MG63 (cell line): ENCODE measurements at regions not wholly inside any gene's neighbourhood (a gene's known extent, or its start where the extent isn't known, plus 50 kb on each side); places are given as distances from the start of the nearest gene placed in this dataset.
A peak's percentile ranks its signal among the peaks of the same experiment; 100 is the strongest.

Experiments
- DNase-seq: peaks from one replicate; pipeline ENCODE4 v3.0.0-alpha.2; 2020
- H3K27me3 ChIP-seq: fragments of 250-450 bp; sonication (Bioruptor Pico); 2 replicates; pipeline ENCODE4 v1.5.1; 2020; ENCODE audit warnings: mild to moderate bottlenecking, moderate library complexity
- H3K36me3 ChIP-seq: fragments of 250-450 bp; sonication (Bioruptor Pico); 2 replicates; pipeline ENCODE4 v1.5.1; 2020; ENCODE audit warnings: mild to moderate bottlenecking, moderate library complexity
- H3K4me3 ChIP-seq: fragments of 250-450 bp; sonication (Bioruptor Pico); 2 replicates; pipeline ENCODE4 v1.5.1; 2020; ENCODE audit warnings: mild to moderate bottlenecking, moderate library complexity
- H3K9me3 ChIP-seq: fragments of 250-450 bp; sonication (Bioruptor Pico); 2 replicates; pipeline ENCODE4 v1.5.1; 2020; ENCODE audit warnings: mild to moderate bottlenecking, moderate library complexity

DNA sequence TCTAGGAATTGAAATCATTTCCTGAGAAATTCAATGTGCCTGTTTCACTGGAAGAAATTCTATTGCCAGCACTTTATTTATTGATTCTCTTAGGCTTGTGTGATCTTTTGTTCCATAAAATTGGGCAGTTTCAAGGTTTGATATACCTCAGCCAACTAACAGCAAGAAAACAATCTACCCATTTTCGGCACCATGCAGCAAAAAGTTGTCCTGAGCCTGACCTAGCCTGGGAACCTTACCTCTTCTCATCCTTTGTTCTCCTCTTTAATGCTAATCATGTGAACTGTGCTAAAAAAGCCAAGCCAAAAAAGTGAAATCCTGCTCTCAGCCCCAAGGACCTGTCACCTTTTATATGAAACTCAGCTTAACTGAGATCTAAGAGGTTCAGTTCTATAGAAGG is 477.3 kb downstream of the SUCLA2 start:
- Histone ChIP-seq H3K9me3 (no peaks in the 10 kb centered on the region), H3K36me3 (no peaks in the 10 kb centered on the region), H3K27me3 (no peaks in the 10 kb centered on the region), H3K4me3 (no peak overlapping the region)
- no peak for DNase-seq

- no peaks in the 10 kb centered on the region for H3K27me3 ChIP-seq
- no peak for DNase-seq
- H3K36me3 ChIP-seq: no peaks in the 10 kb centered on the region
- no peaks in the 10 kb centered on the region for H3K9me3 ChIP-seq
- no peak overlapping the region for H3K4me3 ChIP-seq
Measured at GRCh38 chr13:47521890-47522487, 479.1 kb downstream of the SUCLA2 start.

GRCh38 chr13:47519626-47520025 is 481.4 kb downstream of the SUCLA2 start:
- peaks cover 6% of the 10 kb centered on the region for H3K9me3 ChIP-seq
- H3K4me3 ChIP-seq: no peak overlapping the region
- DNase-seq: no peak
- H3K36me3 ChIP-seq: no peaks in the 10 kb centered on the region
- H3K27me3 ChIP-seq: no peaks in the 10 kb centered on the region

DNA sequence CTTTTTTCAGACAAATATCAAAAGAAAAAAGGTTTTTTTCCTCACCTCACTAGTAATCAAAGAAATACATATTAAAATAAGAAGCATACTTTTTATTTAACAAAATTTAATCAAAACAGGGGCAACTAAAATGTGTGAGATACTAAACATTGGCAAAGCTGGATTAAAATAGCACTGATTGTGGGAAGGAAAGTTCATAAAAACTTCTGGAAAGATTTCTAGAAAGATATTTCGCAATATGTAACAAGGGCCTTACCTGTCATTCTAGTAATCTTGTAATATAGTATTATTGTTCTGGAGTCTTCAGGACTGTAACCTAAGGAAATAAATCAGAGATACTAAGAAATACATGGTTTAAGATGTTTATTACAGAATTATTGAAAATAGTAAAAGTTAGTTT is 482.5 kb downstream of the SUCLA2 start:
- Histone ChIP-seq H3K9me3 (peaks cover 6% of the 10 kb centered on the region), H3K4me3 (no peak overlapping the region), H3K36me3 (no peaks in the 10 kb centered on the region), H3K27me3 (no peaks in the 10 kb centered on the region)
- DNase-seq: no peak

DNA sequence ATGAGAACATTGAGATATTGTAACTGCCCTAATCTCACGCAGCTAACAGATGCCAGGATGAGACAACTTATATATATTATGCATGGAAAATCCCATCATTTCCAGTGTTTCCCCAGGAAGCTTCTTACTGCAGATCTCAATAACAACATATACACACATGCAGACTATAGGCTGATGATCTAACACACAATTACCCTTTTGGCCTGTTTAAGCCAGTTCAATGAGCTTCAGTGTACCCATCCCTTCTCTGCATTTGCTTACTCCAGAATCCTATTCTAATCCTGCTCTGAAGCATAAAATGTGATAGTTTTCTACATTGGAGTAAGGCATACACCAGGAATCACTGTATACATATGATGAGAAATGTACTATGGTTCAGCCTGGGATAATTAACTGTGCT is 489.4 kb downstream of the SUCLA2 start:
- DNase-seq: no peak
- no peaks in the 10 kb centered on the region for H3K36me3 ChIP-seq
- peaks cover 6% of the 10 kb centered on the region for H3K9me3 ChIP-seq
- H3K27me3 ChIP-seq: no peaks in the 10 kb centered on the region
- H3K4me3 ChIP-seq: no peak overlapping the region

DNA sequence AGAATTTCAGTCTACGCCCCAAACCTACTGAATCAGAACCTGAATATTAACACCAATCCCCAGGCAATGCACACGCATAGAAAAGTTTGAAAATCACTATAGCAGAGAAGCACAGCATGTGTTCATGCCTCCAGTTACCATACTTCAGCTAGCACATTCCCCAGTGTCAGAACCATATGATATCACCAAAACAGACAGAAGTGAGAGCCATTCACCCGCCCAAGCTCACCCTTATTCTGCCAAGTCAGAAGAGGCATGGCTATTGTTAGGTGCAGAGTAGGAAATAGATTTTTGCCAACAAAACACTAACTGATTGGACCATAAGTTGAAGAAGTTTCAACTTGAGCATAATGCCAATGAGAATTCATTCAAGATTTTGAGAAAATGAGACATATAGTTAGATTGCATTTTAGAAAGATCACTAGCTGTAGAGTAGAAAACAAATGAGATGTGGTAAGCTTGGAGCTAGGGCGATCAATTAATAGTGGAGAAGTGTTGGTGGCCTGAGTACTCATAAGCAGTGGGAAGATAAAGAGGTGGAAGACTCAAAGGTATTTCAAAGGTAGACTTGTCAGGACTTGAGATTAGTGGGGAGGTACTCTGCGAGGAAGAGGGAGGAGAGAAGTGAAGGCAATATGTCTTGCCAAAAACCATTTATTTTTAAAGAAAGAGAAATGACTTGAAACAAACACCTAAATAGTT is 492.4 kb downstream of the SUCLA2 start:
- Histone ChIP-seq H3K9me3 (no peaks in the 10 kb centered on the region), H3K36me3 (no peaks in the 10 kb centered on the region), H3K27me3 (no peaks in the 10 kb centered on the region), H3K4me3 (no peak overlapping the region)
- no peak for DNase-seq

DNA sequence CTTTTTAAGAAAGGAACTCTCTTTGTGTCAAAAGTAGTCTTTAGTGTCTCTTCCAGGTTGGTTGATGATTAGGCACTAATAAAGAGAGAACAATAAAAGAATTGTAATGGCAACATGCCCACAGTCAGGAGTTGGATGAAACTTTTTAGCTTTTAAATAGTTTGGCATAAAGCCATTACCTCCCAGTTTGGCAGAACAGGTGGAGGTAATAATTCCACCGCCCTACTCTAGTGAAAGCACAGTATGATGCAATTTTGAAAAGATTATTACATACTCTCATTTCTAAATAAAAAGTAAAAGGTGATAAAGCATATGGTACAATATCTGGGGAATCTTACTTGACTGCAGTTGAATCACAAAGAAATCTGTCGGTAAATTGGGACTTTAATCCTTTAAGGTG is 497.6 kb downstream of the SUCLA2 start:
- Histone ChIP-seq H3K4me3 (no peak overlapping the region), H3K9me3 (no peaks in the 10 kb centered on the region; the same call in 1 of the 2 replicates), H3K36me3 (no peaks in the 10 kb centered on the region), H3K27me3 (no peaks in the 10 kb centered on the region)
- DNase-seq: no peak

GRCh38 chr13:47502166-47502565 is 498.9 kb downstream of the SUCLA2 start:
- no peak for DNase-seq
- Histone ChIP-seq H3K27me3 (no peaks in the 10 kb centered on the region), H3K4me3 (no peak overlapping the region), H3K9me3 (no peaks in the 10 kb centered on the region; the same call in 1 of the 2 replicates), H3K36me3 (no peaks in the 10 kb centered on the region)

DNA sequence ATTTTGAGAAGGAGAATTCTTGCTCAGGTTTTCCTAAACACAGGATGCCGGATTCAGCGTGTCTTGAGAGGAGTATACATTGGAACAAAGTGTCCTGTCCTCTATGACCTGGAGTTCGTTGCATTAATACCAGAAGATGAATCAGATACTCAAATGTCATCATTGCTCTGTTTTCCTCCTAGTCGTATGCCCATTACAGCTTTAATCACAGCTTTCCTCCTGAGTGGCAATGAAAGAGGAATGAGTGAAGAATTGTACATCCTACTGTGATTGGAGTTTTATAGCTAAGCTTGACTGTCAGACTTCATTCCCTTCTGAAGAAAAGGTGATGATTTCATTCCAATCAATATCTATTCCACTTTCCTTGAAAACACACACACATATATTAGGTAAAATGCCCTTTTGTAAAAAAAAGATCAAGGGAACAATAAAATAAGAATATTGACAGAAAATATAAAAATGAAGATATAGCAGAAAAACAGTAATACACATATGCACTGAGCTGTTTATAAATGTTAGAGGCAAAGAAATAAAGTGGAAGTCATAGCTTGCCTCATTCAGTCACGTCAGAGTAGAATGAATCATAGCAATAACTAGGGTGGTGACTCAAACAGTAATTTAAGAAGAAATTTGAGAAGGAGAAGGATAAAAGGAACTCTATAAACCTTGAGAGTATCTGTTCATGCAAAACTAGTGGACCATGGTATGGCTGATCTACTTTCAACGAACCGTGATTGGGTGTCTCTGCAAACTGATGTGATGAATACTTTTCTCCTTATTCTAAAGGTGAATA is 501.5 kb downstream of the SUCLA2 start:
- no peaks in the 10 kb centered on the region; the same call in 1 of the 2 replicates for H3K9me3 ChIP-seq
- no peaks in the 10 kb centered on the region for H3K36me3 ChIP-seq
- H3K27me3 ChIP-seq: no peaks in the 10 kb centered on the region
- no peak overlapping the region for H3K4me3 ChIP-seq
- no peak for DNase-seq

- no peaks in the 10 kb centered on the region for H3K27me3 ChIP-seq
- no peaks in the 10 kb centered on the region for H3K36me3 ChIP-seq
- H3K9me3 ChIP-seq: no peaks in the 10 kb centered on the region
- DNase-seq: peak; percentile 43
- no peak overlapping the region for H3K4me3 ChIP-seq
Measured at GRCh38 chr13:47484548-47484947, 516.5 kb downstream of the SUCLA2 start.

- H3K27me3 ChIP-seq: no peaks in the 10 kb centered on the region
- no peaks in the 10 kb centered on the region for H3K9me3 ChIP-seq
- DNase-seq: no peak
Measured at GRCh38 chr13:47481536-47481935, 519.5 kb downstream of the SUCLA2 start.

GRCh38 chr13:47480951-47481350 is 520.1 kb downstream of the SUCLA2 start:
- no peak for DNase-seq

More at GRCh38 chr13:47481536-47481935, 519.5 kb downstream of the SUCLA2 start:
- no peaks in the 10 kb centered on the region for H3K36me3 ChIP-seq
- H3K4me3 ChIP-seq: no peak overlapping the region

DNA sequence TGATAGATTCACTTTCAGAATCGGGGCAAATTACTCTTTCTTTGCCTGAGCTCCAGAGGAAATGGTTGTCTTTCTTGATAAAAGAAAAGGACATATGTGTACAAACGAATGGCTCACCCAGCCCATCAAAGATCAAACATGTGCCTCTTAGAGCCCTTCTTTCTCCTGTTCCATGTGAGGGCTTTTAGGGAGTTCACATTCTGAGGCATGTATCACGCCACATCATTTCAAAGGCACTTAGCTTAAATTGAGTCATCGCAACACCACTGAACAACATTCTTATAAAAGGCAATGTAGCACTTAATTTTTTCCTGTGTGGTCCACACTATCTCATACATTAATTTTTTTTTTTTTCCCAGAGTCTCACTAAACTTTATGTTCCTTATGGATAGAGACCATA is 521.0 kb downstream of the SUCLA2 start:
- Histone ChIP-seq H3K36me3 (no peaks in the 10 kb centered on the region), H3K9me3 (no peaks in the 10 kb centered on the region), H3K27me3 (no peaks in the 10 kb centered on the region), H3K4me3 (no peak overlapping the region)
- DNase-seq: peak; percentile 22

More at GRCh38 chr13:47480951-47481350, 520.1 kb downstream of the SUCLA2 start:
- H3K4me3 ChIP-seq: no peak overlapping the region
- no peaks in the 10 kb centered on the region for H3K36me3 ChIP-seq
- H3K27me3 ChIP-seq: no peaks in the 10 kb centered on the region
- no peaks in the 10 kb centered on the region for H3K9me3 ChIP-seq

DNA sequence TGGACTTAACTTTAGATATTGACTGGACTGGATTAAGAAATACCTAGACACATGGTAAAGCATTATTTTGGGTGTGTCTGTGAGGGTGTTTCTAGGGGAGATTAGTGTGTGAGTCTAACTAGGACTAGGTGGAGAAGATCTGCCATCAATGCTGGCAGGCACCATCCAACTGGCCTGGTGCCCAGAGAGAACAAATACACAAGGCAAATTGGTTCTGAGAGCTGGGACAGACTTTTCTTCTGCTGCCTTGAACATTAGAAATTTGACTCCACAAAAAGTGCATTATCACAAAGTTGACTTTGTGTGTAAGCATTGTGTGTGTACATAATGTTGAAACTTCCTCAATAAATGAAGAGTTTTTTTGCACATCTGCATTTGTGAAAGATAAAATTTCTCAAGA is 522.1 kb downstream of the SUCLA2 start:
- no peaks in the 10 kb centered on the region for H3K27me3 ChIP-seq
- H3K4me3 ChIP-seq: no peak overlapping the region
- no peaks in the 10 kb centered on the region for H3K9me3 ChIP-seq
- H3K36me3 ChIP-seq: no peaks in the 10 kb centered on the region
- DNase-seq: peak; percentile 53

GRCh38 chr13:47475441-47475948 is 525.6 kb downstream of the SUCLA2 start:
- no peak for DNase-seq
- Histone ChIP-seq H3K9me3 (no peaks in the 10 kb centered on the region), H3K27me3 (no peaks in the 10 kb centered on the region), H3K36me3 (no peaks in the 10 kb centered on the region), H3K4me3 (no peak overlapping the region)

GRCh38 chr13:47474839-47475238 is 526.2 kb downstream of the SUCLA2 start:
- Histone ChIP-seq H3K36me3 (no peaks in the 10 kb centered on the region), H3K27me3 (no peaks in the 10 kb centered on the region), H3K9me3 (no peaks in the 10 kb centered on the region), H3K4me3 (no peak overlapping the region)
- DNase-seq: no peak

- Histone ChIP-seq H3K27me3 (no peaks in the 10 kb centered on the region), H3K4me3 (no peak overlapping the region), H3K36me3 (no peaks in the 10 kb centered on the region), H3K9me3 (no peaks in the 10 kb centered on the region)
- no peak for DNase-seq
Measured at GRCh38 chr13:47474326-47474725, 526.7 kb downstream of the SUCLA2 start.
